ENCODE measurements at regions not wholly inside any gene's neighbourhood (a gene's known extent, or its start where the extent isn't known, plus 50 kb on each side); places are given as distances from the start of the nearest gene placed in this dataset.

DNA sequence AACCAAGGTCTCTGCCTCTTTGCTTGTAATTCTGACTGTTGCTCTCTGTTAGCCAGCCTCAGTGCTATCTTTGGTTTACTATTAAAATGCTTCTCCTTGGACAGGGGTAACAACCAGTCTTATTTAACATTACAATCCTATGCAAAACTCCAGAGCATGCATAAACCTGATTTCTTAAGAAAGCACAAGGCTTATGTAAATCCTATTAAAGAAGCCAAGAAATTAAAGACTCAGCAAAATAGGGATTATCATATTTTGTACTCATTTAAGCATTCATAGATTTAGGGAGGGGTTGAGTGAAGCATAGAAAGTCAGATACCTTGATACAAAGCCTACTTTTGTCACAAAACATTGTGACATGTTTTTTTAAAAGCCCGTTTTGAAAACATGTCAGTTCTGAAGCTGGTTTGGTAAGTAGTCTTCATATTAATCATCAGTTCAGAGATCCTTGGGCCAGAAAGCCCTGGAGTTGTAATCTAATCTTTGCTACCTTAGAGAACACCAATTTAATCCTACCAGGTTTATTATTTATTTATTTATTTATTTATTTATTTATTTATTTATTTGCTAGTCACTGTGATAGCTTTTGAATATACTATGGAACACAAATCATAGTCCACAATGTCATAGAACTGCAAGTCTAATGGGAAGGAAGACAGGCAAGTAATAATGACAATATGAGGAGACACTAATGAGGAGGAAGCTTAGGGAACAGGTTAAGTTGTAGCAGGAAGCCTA, 158.0 kb upstream of the HNMT start:
- no peak for TF ChIP-seq CTCF (IDR thresholded peaks at IDR 0.05; ENCODE audit: insufficient read depth, low read depth, low read length)
- no peak for TF ChIP-seq EZH2 (IDR thresholded peaks at IDR 0.05; ENCODE audit: insufficient read depth, low read length)
